Rectal smooth muscle tissue (tissue), 1 donor: ENCODE measurements at regions not wholly inside any gene's neighbourhood (a gene's known extent, or its start where the extent isn't known, plus 50 kb on each side); places are given as distances from the start of the nearest gene placed in this dataset.
"Not testable (repeated sequence)": the region's sequence is repeated elsewhere in the genome, so short reads cannot be mapped to it uniquely, and the experiment has no call there.

ENCODE experiments used
- H3K27ac ChIP-seq: one replicate; pipeline ENCODE4 v1.7.0; 2013; ENCODE audit warnings: low read depth, low read length, inconsistent platforms
- H3K27me3 ChIP-seq: one replicate; pipeline ENCODE4 v1.7.0; 2013; ENCODE audit warnings: low read length; ENCODE audit not compliant: control insufficient read depth, insufficient read depth
- H3K36me3 ChIP-seq: one replicate; pipeline ENCODE4 v1.7.0; 2013; ENCODE audit warnings: low read length; ENCODE audit not compliant: control insufficient read depth, insufficient read depth
- H3K4me1 ChIP-seq: one replicate; pipeline ENCODE4 v1.7.0; 2013; ENCODE audit warnings: low read length; ENCODE audit not compliant: control insufficient read depth, insufficient read depth
- H3K4me3 ChIP-seq: one replicate; pipeline ENCODE4 v1.7.0; 2013; ENCODE audit warnings: low read length
- H3K9ac ChIP-seq: one replicate; pipeline ENCODE4 v1.7.0; 2013; ENCODE audit warnings: low read length

- Histone ChIP-seq H3K36me3 (no peaks in the 10 kb centered on the region), H3K27me3 (no peaks in the 10 kb centered on the region), H3K4me3 (no peak overlapping the region), H3K27ac (no peak overlapping the region), H3K4me1 (no peaks in the 10 kb centered on the region), H3K9ac (no peak overlapping the region)
These were observed 630.0 kb downstream of the TAF11L14 start for GRCh38 chr5:18264126-18264882.

DNA sequence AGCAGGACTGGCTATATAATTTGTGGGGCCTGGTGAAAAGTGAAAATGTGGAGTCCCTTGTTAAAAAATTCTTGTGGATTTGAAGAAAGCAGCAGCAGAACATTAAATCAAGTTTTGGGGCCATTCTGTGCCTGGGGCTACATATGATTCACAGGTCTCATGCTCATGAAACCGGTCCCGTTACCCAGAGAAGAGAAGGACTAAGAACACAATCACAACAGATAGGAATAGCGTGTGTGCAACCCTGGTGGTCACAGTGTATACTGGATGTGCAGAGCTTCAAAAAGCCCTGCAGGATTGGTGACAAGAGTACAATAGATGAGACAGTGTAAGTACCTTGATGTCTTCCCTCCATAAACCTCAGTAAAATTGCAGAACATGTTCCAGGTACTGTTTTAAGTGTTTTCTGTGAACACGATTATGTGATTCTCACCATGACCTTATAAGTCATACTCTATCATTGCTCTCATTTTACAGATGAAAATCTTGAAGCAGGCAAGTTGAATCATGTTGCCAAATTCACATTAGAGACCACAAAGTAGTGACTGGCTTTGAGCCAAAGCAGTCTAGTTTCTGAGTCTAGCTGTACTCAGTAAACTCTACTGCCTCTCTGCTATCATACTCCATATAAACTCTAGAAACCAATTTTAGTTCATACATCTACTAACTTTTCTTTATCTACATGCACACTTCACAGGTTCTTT lies 636.5 kb downstream of the TAF11L14 start:
- no peak overlapping the region for H3K9ac ChIP-seq
- H3K36me3 ChIP-seq: no peaks in the 10 kb centered on the region
- H3K4me1 ChIP-seq: no peaks in the 10 kb centered on the region
- H3K27ac ChIP-seq: no peak overlapping the region
- no peaks in the 10 kb centered on the region for H3K27me3 ChIP-seq
- H3K4me3 ChIP-seq: no peak overlapping the region

GRCh38 chr5:18276939-18277338 lies 642.7 kb downstream of the TAF11L14 start:
- Histone ChIP-seq H3K4me3 (no peak overlapping the region), H3K27ac (no peak overlapping the region), H3K9ac (no peak overlapping the region), H3K36me3 (no peaks in the 10 kb centered on the region), H3K27me3 (no peaks in the 10 kb centered on the region), H3K4me1 (no peaks in the 10 kb centered on the region)

DNA sequence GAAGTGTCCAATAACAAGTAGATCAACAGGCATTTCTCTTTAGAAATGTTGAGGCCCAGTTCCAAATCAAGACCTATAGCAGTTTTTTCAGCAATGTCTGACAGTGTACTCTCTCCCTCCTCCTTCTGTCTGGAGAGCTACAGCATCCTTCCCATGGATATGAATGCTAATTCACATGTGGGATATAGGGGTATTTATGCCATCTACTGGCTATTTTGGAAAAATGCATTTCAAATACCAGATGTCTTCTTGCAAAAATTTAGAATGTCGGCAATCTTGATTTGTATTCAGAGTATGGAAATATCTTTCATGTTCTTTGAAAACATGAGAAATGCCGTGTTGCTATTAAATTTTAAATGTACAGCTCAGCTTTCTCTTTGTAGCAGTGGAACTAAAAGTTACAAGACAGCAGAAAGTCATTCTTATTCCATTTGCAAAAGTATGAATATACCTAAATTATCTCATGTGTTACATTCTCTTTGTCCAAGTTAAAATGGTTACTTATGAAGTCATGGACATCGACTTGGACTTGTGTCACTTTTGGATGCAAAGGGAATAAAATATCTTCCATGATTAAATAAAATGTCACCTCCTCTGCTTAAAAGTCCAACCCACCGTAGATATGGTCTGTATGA lies 647.8 kb downstream of the TAF11L14 start:
- Histone ChIP-seq H3K36me3 (no peaks in the 10 kb centered on the region), H3K27ac (no peak overlapping the region), H3K27me3 (no peaks in the 10 kb centered on the region), H3K9ac (no peak overlapping the region), H3K4me1 (no peaks in the 10 kb centered on the region), H3K4me3 (no peak overlapping the region)

GRCh38 chr5:18285257-18285656 lies 651.0 kb downstream of the TAF11L14 start:
- H3K4me3 ChIP-seq: no peak overlapping the region
- H3K27me3 ChIP-seq: no peaks in the 10 kb centered on the region

DNA sequence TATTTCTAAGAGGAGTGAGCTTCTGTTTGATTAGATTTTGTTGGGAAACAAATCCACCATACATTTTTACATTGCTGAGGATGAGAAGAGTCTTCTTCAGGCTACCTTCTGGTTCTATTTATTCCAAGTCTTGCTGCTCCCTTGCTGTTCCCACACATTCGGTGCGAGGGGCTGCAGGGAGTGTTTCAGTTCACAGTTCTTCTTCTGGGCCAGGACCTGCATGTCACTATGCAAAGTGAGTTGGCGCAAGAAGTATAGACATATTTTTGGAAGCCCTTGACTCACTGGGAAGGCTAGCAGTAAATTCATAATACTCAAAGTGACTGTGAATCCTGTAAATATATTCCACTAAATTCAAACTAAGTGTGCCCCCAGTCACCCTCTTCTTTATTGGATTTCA lies 657.9 kb downstream of the TAF11L14 start:
- no peak overlapping the region for H3K27ac ChIP-seq
- no peaks in the 10 kb centered on the region for H3K4me1 ChIP-seq
- no peak overlapping the region for H3K9ac ChIP-seq
- H3K27me3 ChIP-seq: no peaks in the 10 kb centered on the region
- no peak overlapping the region for H3K4me3 ChIP-seq
- H3K36me3 ChIP-seq: no peaks in the 10 kb centered on the region

More at GRCh38 chr5:18285257-18285656, 651.0 kb downstream of the TAF11L14 start:
- Histone ChIP-seq H3K9ac (no peak overlapping the region), H3K4me1 (no peaks in the 10 kb centered on the region), H3K27ac (no peak overlapping the region), H3K36me3 (no peaks in the 10 kb centered on the region)

GRCh38 chr5:18295696-18296095 lies 661.4 kb downstream of the TAF11L14 start:
- not testable (repeated sequence) for H3K4me1 ChIP-seq, H3K36me3 ChIP-seq, H3K9ac ChIP-seq, H3K27ac ChIP-seq, H3K27me3 ChIP-seq, H3K4me3 ChIP-seq

GRCh38 chr5:18299166-18299565 lies 664.9 kb downstream of the TAF11L14 start:
- Histone ChIP-seq H3K4me3 (no peak overlapping the region), H3K4me1 (no peaks in the 10 kb centered on the region), H3K36me3 (no peaks in the 10 kb centered on the region), H3K27ac (no peak overlapping the region), H3K9ac (no peak overlapping the region), H3K27me3 (no peaks in the 10 kb centered on the region)

GRCh38 chr5:18305288-18305924 lies 671.1 kb downstream of the TAF11L14 start:
- no peaks in the 10 kb centered on the region for H3K36me3 ChIP-seq
- H3K4me1 ChIP-seq: no peaks in the 10 kb centered on the region
- no peak overlapping the region for H3K27ac ChIP-seq
- no peak overlapping the region for H3K9ac ChIP-seq
- no peak overlapping the region for H3K4me3 ChIP-seq
- no peaks in the 10 kb centered on the region for H3K27me3 ChIP-seq

DNA sequence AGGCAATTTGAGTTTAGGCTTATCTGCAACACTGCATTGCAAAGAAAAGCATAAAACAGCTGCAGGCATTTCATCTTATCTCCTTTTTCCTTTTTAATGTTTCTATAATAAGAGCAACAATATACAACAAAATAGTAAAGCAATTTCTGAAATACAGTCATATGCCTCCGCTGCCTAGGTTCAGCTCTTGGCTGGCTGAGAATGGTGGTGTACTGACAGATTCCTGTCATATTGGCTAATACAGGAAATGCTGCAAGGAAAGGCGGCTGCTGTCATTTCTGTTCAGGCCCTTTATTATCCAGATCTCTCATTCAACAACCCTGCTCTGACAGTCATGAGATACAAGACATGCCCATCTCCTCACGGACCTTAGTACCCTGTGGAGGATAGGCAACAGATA lies 677.0 kb downstream of the TAF11L14 start:
- H3K9ac ChIP-seq: no peak overlapping the region
- no peaks in the 10 kb centered on the region for H3K36me3 ChIP-seq
- no peaks in the 10 kb centered on the region for H3K4me1 ChIP-seq
- no peak overlapping the region for H3K4me3 ChIP-seq
- no peaks in the 10 kb centered on the region for H3K27me3 ChIP-seq
- no peak overlapping the region for H3K27ac ChIP-seq

- Histone ChIP-seq H3K4me1 (no peaks in the 10 kb centered on the region), H3K4me3 (no peak overlapping the region), H3K9ac (no peak overlapping the region), H3K36me3 (no peaks in the 10 kb centered on the region), H3K27me3 (no peaks in the 10 kb centered on the region), H3K27ac (no peak overlapping the region)
These were observed 677.8 kb downstream of the TAF11L14 start for GRCh38 chr5:18312016-18312415.

DNA sequence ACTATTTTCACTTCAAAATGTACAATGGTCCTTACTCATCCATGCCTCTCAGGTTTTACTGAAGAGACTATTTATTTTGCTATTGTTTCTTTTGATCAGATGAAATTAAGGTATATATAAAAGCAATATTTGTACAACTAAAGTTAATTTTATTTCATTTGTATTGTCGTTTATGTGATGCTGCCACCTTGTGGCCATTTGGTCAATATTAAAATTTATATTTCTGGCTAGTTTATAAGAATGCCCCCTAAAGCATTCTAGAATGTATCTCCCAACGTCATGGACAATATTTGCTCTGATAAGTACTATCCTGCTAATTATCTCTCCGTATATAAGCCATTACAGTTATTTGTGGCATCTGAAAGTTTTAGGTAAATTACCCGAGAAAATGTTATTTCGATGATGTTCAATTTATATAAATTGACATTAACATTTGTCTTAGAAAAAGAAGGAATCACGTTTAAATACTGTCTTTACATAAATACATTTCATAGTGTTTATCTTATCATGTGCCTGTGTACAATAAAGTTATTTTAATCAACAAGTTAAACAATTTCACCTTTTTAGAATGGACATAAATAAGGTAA lies 680.0 kb downstream of the TAF11L14 start:
- no peaks in the 10 kb centered on the region for H3K27me3 ChIP-seq
- H3K36me3 ChIP-seq: no peaks in the 10 kb centered on the region
- no peak overlapping the region for H3K4me3 ChIP-seq
- H3K4me1 ChIP-seq: no peaks in the 10 kb centered on the region
- H3K27ac ChIP-seq: no peak overlapping the region
- H3K9ac ChIP-seq: no peak overlapping the region
